AG04449 (cell line): ENCODE measurements at regions not wholly inside any gene's neighbourhood (a gene's known extent, or its start where the extent isn't known, plus 50 kb on each side); places are given as distances from the start of the nearest gene placed in this dataset.

Source experiments
- CTCF ChIA-PET: fragments of 350-600 bp; formaldehyde crosslinking; extraction: SDS; loops from one replicate; lab custom pipeline; 2021; ENCODE audit warnings: antibody characterized with exemption; lab: Yijun Ruan, JAX
- POLR2A ChIA-PET: fragments of 400-600, 350-600 bp; formaldehyde crosslinking; extraction: SDS; loops from one replicate; lab custom pipeline; 2020; ENCODE audit warnings: antibody characterized with exemption, inconsistent platforms; lab: Yijun Ruan, JAX
- DNase-seq: peaks from one replicate; pipeline ENCODE4 v3.0.0-alpha.2; 2010; ENCODE audit warnings: low read depth, low spot score
- H3K4me3 ChIP-seq: 2 replicates; pipeline ENCODE4 v1.5.1; 2011; ENCODE audit warnings: low read depth, mild to moderate bottlenecking, control low read depth, low read length
- CTCF ChIP-seq: IDR thresholded peaks from one replicate; pipeline ENCODE4 v1.5.1; 2011; ENCODE audit warnings: mild to moderate bottlenecking, moderate library complexity, low read length, control low read depth, inconsistent platforms; ENCODE audit not compliant: insufficient read depth; ENCODE audit errors: missing control alignments

- TF ChIP-seq CTCF, result no peak
- ChIA-PET POLR2A (no interaction called here), CTCF (interaction anchor here (1.6 kb wide), 1 partner anchor 15 kb away, joined by 4 read pairs; no protein-coding TSS in a partner anchor)
These were observed 383.9 kb downstream of the TGFB2 start for GRCh38 chr1:218728898-218729565.

GRCh38 chr1:218735436-218736032 lies 390.4 kb downstream of the TGFB2 start:
- CTCF ChIA-PET, result interaction anchor here (0.9 kb wide), 1 partner anchor 28 kb away, joined by 3 read pairs; no protein-coding TSS in a partner anchor
- TF ChIP-seq CTCF, result no peak
- DNase-seq, result peak; percentile 50
- H3K4me3 ChIP-seq, result no peak overlapping the region
- POLR2A ChIA-PET, result interaction anchor here (0.6 to 0.8 kb wide), 2 partner anchors 29 to 299 kb away, joined by 3 read pairs; no protein-coding TSS in a partner anchor

More at GRCh38 chr1:218728898-218729565, 383.9 kb downstream of the TGFB2 start:
- no peak for DNase-seq
- H3K4me3 ChIP-seq, result no peak overlapping the region

- ChIA-PET POLR2A (no interaction called here), CTCF (no interaction called here)
- no peak overlapping the region for H3K4me3 ChIP-seq
- no peak for TF ChIP-seq CTCF
- DNase-seq, result no peak
These were observed 394.3 kb downstream of the TGFB2 start for GRCh38 chr1:218739426-218739825.

- no peak for TF ChIP-seq CTCF
- ChIA-PET CTCF (interaction anchor here (1.0 kb wide), 1 partner anchor 14 kb away, joined by 3 read pairs; no protein-coding TSS in a partner anchor), POLR2A (no interaction called here)
- DNase-seq, result no peak
- no peak overlapping the region for H3K4me3 ChIP-seq
These were observed 396.7 kb downstream of the TGFB2 start for GRCh38 chr1:218741852-218742251.

- no peak for DNase-seq
- TF ChIP-seq CTCF, result no peak
- no peak overlapping the region for H3K4me3 ChIP-seq
- ChIA-PET POLR2A (no interaction called here), CTCF (interaction anchor here (1.1 to 1.2 kb wide), 2 partner anchors 19 kb away, joined by 3 read pairs; no protein-coding TSS in a partner anchor)
These were observed 397.5 kb downstream of the TGFB2 start for GRCh38 chr1:218742467-218743262.
